ENCODE measurements at regions not wholly inside any gene's neighbourhood (a gene's known extent, or its start where the extent isn't known, plus 50 kb on each side); places are given as distances from the start of the nearest gene placed in this dataset.
"Not testable (repeated sequence)": the region's sequence is repeated elsewhere in the genome, so short reads cannot be mapped to it uniquely, and the experiment has no call there.

GRCh38 chr12:33734871-33735270 lies 287.4 kb upstream of the ALG10 start:
- TF ChIP-seq CTCF (IDR thresholded peaks at IDR 0.05; ENCODE audit: low read length, missing control alignments), result no peak
- DNase-seq (ENCODE audit: low read depth), result no peak
- H3K4me3 ChIP-seq (replicated peaks; ENCODE audit: low read depth, low read length), result no peak overlapping the region

GRCh38 chr12:33752854-33753253 lies 269.4 kb upstream of the ALG10 start:
- DNase-seq (ENCODE audit: low read depth), result no peak
- TF ChIP-seq CTCF (IDR thresholded peaks at IDR 0.05; ENCODE audit: low read length, missing control alignments), result no peak
- no peak overlapping the region for H3K4me3 ChIP-seq (replicated peaks; ENCODE audit: low read depth, low read length)

GRCh38 chr12:33757701-33758100 lies 264.6 kb upstream of the ALG10 start:
- H3K4me3 ChIP-seq (replicated peaks; ENCODE audit: low read depth, low read length), result no peak overlapping the region
- no peak for TF ChIP-seq CTCF (IDR thresholded peaks at IDR 0.05; ENCODE audit: low read length, missing control alignments)
- DNase-seq (ENCODE audit: low read depth), result no peak

- TF ChIP-seq CTCF (IDR thresholded peaks at IDR 0.05; ENCODE audit: low read length, missing control alignments), result no peak
- DNase-seq (ENCODE audit: low read depth), result no peak
- H3K4me3 ChIP-seq (replicated peaks; ENCODE audit: low read depth, low read length), result no peak overlapping the region
These were observed 263.0 kb upstream of the ALG10 start for GRCh38 chr12:33759279-33759678.

- no peak for TF ChIP-seq CTCF (IDR thresholded peaks at IDR 0.05; ENCODE audit: low read length, missing control alignments)
- H3K4me3 ChIP-seq (replicated peaks; ENCODE audit: low read depth, low read length), result no peak overlapping the region
- no peak for DNase-seq (ENCODE audit: low read depth)
These were observed 259.0 kb upstream of the ALG10 start for GRCh38 chr12:33763331-33763730.

- H3K4me3 ChIP-seq (replicated peaks; ENCODE audit: low read depth, low read length), result no peak overlapping the region
- DNase-seq (ENCODE audit: low read depth), result no peak
- no peak for TF ChIP-seq CTCF (IDR thresholded peaks at IDR 0.05; ENCODE audit: low read length, missing control alignments)
These were observed 251.6 kb upstream of the ALG10 start for GRCh38 chr12:33770652-33771051.

- no peak overlapping the region for H3K4me3 ChIP-seq (replicated peaks; ENCODE audit: low read depth, low read length)
- no peak for TF ChIP-seq CTCF (IDR thresholded peaks at IDR 0.05; ENCODE audit: low read length, missing control alignments)
- DNase-seq (ENCODE audit: low read depth), result no peak
These were observed 250.4 kb upstream of the ALG10 start for GRCh38 chr12:33771889-33772288.

- not testable (repeated sequence) for H3K4me3 ChIP-seq (replicated peaks; ENCODE audit: low read depth, low read length); DNase-seq (ENCODE audit: low read depth)
These were observed 249.2 kb upstream of the ALG10 start for GRCh38 chr12:33773091-33773490.
